ENCODE measurements at regions not wholly inside any gene's neighbourhood (a gene's known extent, or its start where the extent isn't known, plus 50 kb on each side); places are given as distances from the start of the nearest gene placed in this dataset.

GRCh38 chr3:83321457-83321856 is 1560.0 kb upstream of the GBE1 start:
- Histone ChIP-seq H3K9me3 (ENCODE audit: low read length) (no peaks in the 10 kb centered on the region), H3K9me2 (ENCODE audit: insufficient read depth, low read length) (no peaks in the 10 kb centered on the region), H4K20me1 (ENCODE audit: insufficient read depth, low read length) (no peaks in the 10 kb centered on the region), H3K4me2 (ENCODE audit: low read length) (no peak overlapping the region), H3K36me3 (ENCODE audit: insufficient read depth, low read length) (no peaks in the 10 kb centered on the region), H3K4me1 (ENCODE audit: insufficient read depth, low read length, poor library complexity, severe bottlenecking) (no peaks in the 10 kb centered on the region), H3K27ac (ENCODE audit: low read depth, low read length, poor library complexity, severe bottlenecking) (no peak overlapping the region), H2AFZ (ENCODE audit: low read length) (no peak overlapping the region), H3K79me2 (ENCODE audit: insufficient read depth, low read depth, low read length) (no peaks in the 10 kb centered on the region), H3K4me3 (ENCODE audit: low read depth, low read length, poor library complexity, severe bottlenecking) (no peak overlapping the region)
- ChIA-PET CTCF (ENCODE audit: unreplicated experiment) (no interaction called here), POLR2A (interaction anchor here (0.6 to 0.7 kb wide), 2 partner anchors 13 to 310 kb away, joined by 3 read pairs; no protein-coding TSS in a partner anchor)
- TF ChIP-seq EZH2phosphoT487 (IDR thresholded peaks at IDR 0.05; ENCODE audit: borderline replicate concordance, low read depth, low read length) (no peak), CTCF (conservative IDR thresholded peaks at IDR 0.05; ENCODE audit: low read length) (no peak)
- intact Hi-C loops (cut with micrococcal nuclease; ENCODE audit: unreplicated experiment) = no loop called here
- BruUV-seq (replicated peaks) = no TSS peak
- no peak for DNase-seq (ENCODE audit: low spot score)

- BruUV-seq (replicated peaks) = no TSS peak
- H3K27ac ChIP-seq (ENCODE audit: low read depth, low read length, poor library complexity, severe bottlenecking) = no peak overlapping the region
- H3K36me3 ChIP-seq (ENCODE audit: insufficient read depth, low read length) = no peaks in the 10 kb centered on the region
- no peak for TF ChIP-seq EZH2phosphoT487 (IDR thresholded peaks at IDR 0.05; ENCODE audit: borderline replicate concordance, low read depth, low read length)
- no peak for TF ChIP-seq CTCF (conservative IDR thresholded peaks at IDR 0.05; ENCODE audit: low read length)
- no peaks in the 10 kb centered on the region for H3K79me2 ChIP-seq (ENCODE audit: insufficient read depth, low read depth, low read length)
- intact Hi-C loops (cut with micrococcal nuclease; ENCODE audit: unreplicated experiment) = no loop called here
- H4K20me1 ChIP-seq (ENCODE audit: insufficient read depth, low read length) = no peaks in the 10 kb centered on the region
- H3K9me2 ChIP-seq (ENCODE audit: insufficient read depth, low read length) = no peaks in the 10 kb centered on the region
- no peak overlapping the region for H3K4me2 ChIP-seq (ENCODE audit: low read length)
- ChIA-PET POLR2A (no interaction called here), CTCF (ENCODE audit: unreplicated experiment) (no interaction called here)
- no peak overlapping the region for H2AFZ ChIP-seq (ENCODE audit: low read length)
- H3K9me3 ChIP-seq (ENCODE audit: low read length) = no peaks in the 10 kb centered on the region
- H3K4me3 ChIP-seq (ENCODE audit: low read depth, low read length, poor library complexity, severe bottlenecking) = no peak overlapping the region
- no peaks in the 10 kb centered on the region for H3K4me1 ChIP-seq (ENCODE audit: insufficient read depth, low read length, poor library complexity, severe bottlenecking)
- DNase-seq (ENCODE audit: low spot score) = no peak
Observed at GRCh38 chr3:83321891-83322290, 1560.4 kb upstream of the GBE1 start.

- Histone ChIP-seq H4K20me1 (ENCODE audit: insufficient read depth, low read length) (no peaks in the 10 kb centered on the region), H3K9me2 (ENCODE audit: insufficient read depth, low read length) (0 out of 2 replicates have a peak, but pooled peaks cover 4% of the 10 kb centered on the region), H3K36me3 (ENCODE audit: insufficient read depth, low read length) (no peaks in the 10 kb centered on the region), H3K9me3 (ENCODE audit: low read length) (no peaks in the 10 kb centered on the region), H3K27ac (ENCODE audit: low read depth, low read length, poor library complexity, severe bottlenecking) (no peak overlapping the region), H3K4me1 (ENCODE audit: insufficient read depth, low read length, poor library complexity, severe bottlenecking) (no peaks in the 10 kb centered on the region), H3K4me2 (ENCODE audit: low read length) (no peak overlapping the region), H2AFZ (ENCODE audit: low read length) (no peak overlapping the region), H3K4me3 (ENCODE audit: low read depth, low read length, poor library complexity, severe bottlenecking) (no peak overlapping the region), H3K79me2 (ENCODE audit: insufficient read depth, low read depth, low read length) (no peaks in the 10 kb centered on the region)
- CTCF ChIA-PET (ENCODE audit: unreplicated experiment) = no interaction called here
- intact Hi-C loops (cut with micrococcal nuclease; ENCODE audit: unreplicated experiment) = no loop called here
- no peak for TF ChIP-seq CTCF (conservative IDR thresholded peaks at IDR 0.05; ENCODE audit: low read length)
- TF ChIP-seq EZH2phosphoT487 (IDR thresholded peaks at IDR 0.05; ENCODE audit: borderline replicate concordance, low read depth, low read length) = no peak
- POLR2A ChIA-PET = interaction anchor here (0.6 kb wide), 1 partner anchor 318 kb away, joined by 3 read pairs; no protein-coding TSS in a partner anchor
- no peak for DNase-seq (ENCODE audit: low spot score)
- no TSS peak for BruUV-seq (replicated peaks)
Observed at GRCh38 chr3:83354205-83354604, 1592.8 kb upstream of the GBE1 start.

Data from OCI-LY7 (cell line).